Urinary bladder (tissue), 3 donors: ENCODE measurements at regions not wholly inside any gene's neighbourhood (a gene's known extent, or its start where the extent isn't known, plus 50 kb on each side); places are given as distances from the start of the nearest gene placed in this dataset.
A peak's percentile ranks its signal among the peaks of the same experiment; 100 is the strongest.

Experiments used
- DNase-seq: peaks from one replicate; pipeline ENCODE4 v3.0.0-alpha.2; 2015; ENCODE audit errors: extremely low spot score
- H3K27ac ChIP-seq: one replicate; pipeline ENCODE4 v1.5.1; 2013; ENCODE audit warnings: low read depth, mild to moderate bottlenecking, moderate library complexity
- H3K36me3 ChIP-seq: one replicate; pipeline ENCODE4 v1.6.1; 2013; ENCODE audit warnings: mild to moderate bottlenecking, moderate library complexity; ENCODE audit not compliant: insufficient read depth
- H3K4me1 ChIP-seq: one replicate; pipeline ENCODE4 v1.6.1; 2013; ENCODE audit warnings: mild to moderate bottlenecking, moderate library complexity; ENCODE audit not compliant: insufficient read depth
- H3K4me3 ChIP-seq: one replicate; pipeline ENCODE4 v1.5.1; 2013; ENCODE audit warnings: low read depth, low read length
- WGBS: extraction: QIAGEN DNeasy Blood & Tissue Kit; methylation state at CpG from one replicate; pipeline ENCODE4 v1.1.7; 2013; 5-methylcytosine and 5-hydroxymethylcytosine counted together
- donor health status: healthy with polysubstance abuse.
- donor health status: healthy.

GRCh38 chr3:72254483-72254882 lies 469.5 kb upstream of the PROK2 start:
- Histone ChIP-seq H3K4me1 (no peaks in the 10 kb centered on the region), H3K27ac (no peak overlapping the region)
- 96% methylated on average over 2 of the region's 2 CpGs for WGBS

GRCh38 chr3:72250725-72251124 lies 465.8 kb upstream of the PROK2 start:
- Histone ChIP-seq H3K4me1 (no peaks in the 10 kb centered on the region), H3K4me3 (no peak overlapping the region), H3K27ac (no peak overlapping the region), H3K36me3 (no peaks in the 10 kb centered on the region)
- DNase-seq = no peak
- WGBS = 96% methylated on average over 2 of the region's 2 CpGs

More at GRCh38 chr3:72254483-72254882, 469.5 kb upstream of the PROK2 start:
- Histone ChIP-seq H3K4me3 (no peak overlapping the region), H3K36me3 (no peaks in the 10 kb centered on the region)
- no peak for DNase-seq

GRCh38 chr3:72248869-72249268 lies 463.9 kb upstream of the PROK2 start:
- Histone ChIP-seq H3K36me3 (no peaks in the 10 kb centered on the region), H3K4me1 (no peaks in the 10 kb centered on the region), H3K4me3 (no peak overlapping the region), H3K27ac (no peak overlapping the region)
- WGBS = 97% methylated on average over 3 of the region's 3 CpGs
- DNase-seq = no peak

GRCh38 chr3:72248389-72248761 lies 463.4 kb upstream of the PROK2 start:
- 80% methylated on average over 1 of the region's 1 CpG for WGBS
- no peak overlapping the region for H3K27ac ChIP-seq
- H3K4me1 ChIP-seq = no peaks in the 10 kb centered on the region
- no peak overlapping the region for H3K4me3 ChIP-seq
- DNase-seq = no peak
- no peaks in the 10 kb centered on the region for H3K36me3 ChIP-seq

- Histone ChIP-seq H3K36me3 (no peaks in the 10 kb centered on the region), H3K4me1 (no peaks in the 10 kb centered on the region), H3K27ac (no peak overlapping the region), H3K4me3 (no peak overlapping the region)
- 55% methylated on average over 1 of the region's 1 CpG for WGBS
- DNase-seq = no peak
Observed at GRCh38 chr3:72247645-72248388, 462.9 kb upstream of the PROK2 start.

- H3K4me3 ChIP-seq = no peak overlapping the region
- WGBS = 93% methylated on average over 7 of the region's 7 CpGs
- no peaks in the 10 kb centered on the region for H3K4me1 ChIP-seq
- no peak for DNase-seq
- no peaks in the 10 kb centered on the region for H3K36me3 ChIP-seq
- H3K27ac ChIP-seq = no peak overlapping the region
Observed at GRCh38 chr3:72247126-72247525, 462.2 kb upstream of the PROK2 start.

- no peak overlapping the region for H3K27ac ChIP-seq
- no peak for DNase-seq
- no peaks in the 10 kb centered on the region for H3K4me1 ChIP-seq
- no peak overlapping the region for H3K4me3 ChIP-seq
- WGBS = 46% methylated on average over 6 of the region's 6 CpGs
- H3K36me3 ChIP-seq = no peaks in the 10 kb centered on the region
Observed at GRCh38 chr3:72246685-72247084, 461.7 kb upstream of the PROK2 start.

GRCh38 chr3:72245183-72245811 lies 460.3 kb upstream of the PROK2 start:
- 50% methylated on average over 9 of the region's 9 CpGs for WGBS
- no peaks in the 10 kb centered on the region for H3K4me1 ChIP-seq
- H3K27ac ChIP-seq = no peak overlapping the region
- no peak for DNase-seq
- no peaks in the 10 kb centered on the region for H3K36me3 ChIP-seq
- H3K4me3 ChIP-seq = no peak overlapping the region

- no peaks in the 10 kb centered on the region for H3K4me1 ChIP-seq
- DNase-seq = no peak
- 79% methylated on average over 5 of the region's 5 CpGs for WGBS
Observed at GRCh38 chr3:72244396-72244795, 459.4 kb upstream of the PROK2 start.

GRCh38 chr3:72242326-72242725 lies 457.4 kb upstream of the PROK2 start:
- H3K4me3 ChIP-seq = no peak overlapping the region
- DNase-seq = no peak
- no peak overlapping the region for H3K27ac ChIP-seq
- no peaks in the 10 kb centered on the region for H3K4me1 ChIP-seq
- H3K36me3 ChIP-seq = no peaks in the 10 kb centered on the region
- 32% methylated on average over 2 of the region's 2 CpGs for WGBS

More at GRCh38 chr3:72244396-72244795, 459.4 kb upstream of the PROK2 start:
- no peak overlapping the region for H3K4me3 ChIP-seq
- H3K36me3 ChIP-seq = no peaks in the 10 kb centered on the region
- no peak overlapping the region for H3K27ac ChIP-seq

GRCh38 chr3:72241525-72241924 lies 456.6 kb upstream of the PROK2 start:
- WGBS = 97% methylated on average over 1 of the region's 1 CpG
- Histone ChIP-seq H3K4me1 (no peaks in the 10 kb centered on the region), H3K36me3 (no peaks in the 10 kb centered on the region), H3K27ac (no peak overlapping the region), H3K4me3 (no peak overlapping the region)
- no peak for DNase-seq

GRCh38 chr3:72240531-72240930 lies 455.6 kb upstream of the PROK2 start:
- Histone ChIP-seq H3K36me3 (no peaks in the 10 kb centered on the region), H3K4me3 (no peak overlapping the region), H3K27ac (no peak overlapping the region), H3K4me1 (no peaks in the 10 kb centered on the region)
- WGBS = 60% methylated on average over 4 of the region's 4 CpGs
- DNase-seq = no peak

GRCh38 chr3:72238801-72239200 lies 453.9 kb upstream of the PROK2 start:
- Histone ChIP-seq H3K27ac (peak overlapping the region; percentile 12), H3K4me3 (no peak overlapping the region), H3K36me3 (no peaks in the 10 kb centered on the region), H3K4me1 (no peaks in the 10 kb centered on the region)
- no peak for DNase-seq
- WGBS = 63% methylated on average over 3 of the region's 3 CpGs

- no peaks in the 10 kb centered on the region for H3K36me3 ChIP-seq
- peak overlapping the region; percentile 12 for H3K27ac ChIP-seq
- no peaks in the 10 kb centered on the region for H3K4me1 ChIP-seq
- no peak overlapping the region for H3K4me3 ChIP-seq
- DNase-seq = no peak
- 51% methylated on average over 7 of the region's 7 CpGs for WGBS
Observed at GRCh38 chr3:72238010-72238691, 453.2 kb upstream of the PROK2 start.
